Osteoblast (primary cell): ENCODE measurements at regions not wholly inside any gene's neighbourhood (a gene's known extent, or its start where the extent isn't known, plus 50 kb on each side); places are given as distances from the start of the nearest gene placed in this dataset.

Experiments used
- DNase-seq: peaks from one replicate; pipeline ENCODE4 v3.0.0; 2011; ENCODE audit warnings: low spot score, mixed read lengths; ENCODE audit not compliant: insufficient read length; ENCODE audit errors: missing footprints
- H2AFZ ChIP-seq: 2 replicates; pipeline ENCODE4 v1.6.0; 2011; ENCODE audit warnings: mild to moderate bottlenecking, low read length
- H3K27ac ChIP-seq: 2 replicates; pipeline ENCODE4 v1.5.1; 2011; ENCODE audit warnings: mild to moderate bottlenecking, low read depth, low read length, moderate library complexity
- H3K27me3 ChIP-seq: 2 replicates; pipeline ENCODE4 v1.6.0; 2012; ENCODE audit warnings: mild to moderate bottlenecking, control low read depth, inconsistent platforms, low read length, moderate library complexity; ENCODE audit not compliant: insufficient read depth
- H3K36me3 ChIP-seq: 2 replicates; pipeline ENCODE4 v1.5.1; 2011; ENCODE audit warnings: mild to moderate bottlenecking, low read length, control low read depth, moderate library complexity; ENCODE audit not compliant: insufficient read depth
- H3K4me1 ChIP-seq: 2 replicates; pipeline ENCODE4 v1.5.1; 2011; ENCODE audit warnings: mild to moderate bottlenecking, low read length, control low read depth, moderate library complexity; ENCODE audit not compliant: insufficient read depth
- H3K4me2 ChIP-seq: 2 replicates; pipeline ENCODE4 v1.6.0; 2011; ENCODE audit warnings: mild to moderate bottlenecking, low read length; ENCODE audit not compliant: insufficient read depth
- H3K4me3 ChIP-seq: fragments of 200-600 bp; sonication (generic); 3 replicates; pipeline ENCODE4 v1.5.1; 2012; ENCODE audit warnings: mild to moderate bottlenecking, low read length, inconsistent platforms; ENCODE audit not compliant: insufficient read depth
- H3K79me2 ChIP-seq: 2 replicates; pipeline ENCODE4 v1.6.0; 2012; ENCODE audit warnings: mild to moderate bottlenecking, low read length, control low read depth, inconsistent platforms; ENCODE audit not compliant: insufficient read depth
- H3K9me3 ChIP-seq: 2 replicates; pipeline ENCODE4 v1.5.1; 2011; ENCODE audit warnings: low read depth, low read length, control low read depth
- H4K20me1 ChIP-seq: 2 replicates; pipeline ENCODE4 v1.6.0; 2012; ENCODE audit warnings: mild to moderate bottlenecking, low read length, control low read depth; ENCODE audit not compliant: insufficient read depth
- TF ChIP-seq, protein P1 (sequence below): IDR thresholded peaks from 2 replicates; pipeline ENCODE4 v1.5.1; 2011; ENCODE audit warnings: mild to moderate bottlenecking, low read depth, low read length, moderate library complexity; ENCODE audit errors: extremely low read depth

GRCh38 chr9:71609448-71609830, 158.9 kb downstream of the CEMIP2 start:
- TF ChIP-seq, protein P1, sequence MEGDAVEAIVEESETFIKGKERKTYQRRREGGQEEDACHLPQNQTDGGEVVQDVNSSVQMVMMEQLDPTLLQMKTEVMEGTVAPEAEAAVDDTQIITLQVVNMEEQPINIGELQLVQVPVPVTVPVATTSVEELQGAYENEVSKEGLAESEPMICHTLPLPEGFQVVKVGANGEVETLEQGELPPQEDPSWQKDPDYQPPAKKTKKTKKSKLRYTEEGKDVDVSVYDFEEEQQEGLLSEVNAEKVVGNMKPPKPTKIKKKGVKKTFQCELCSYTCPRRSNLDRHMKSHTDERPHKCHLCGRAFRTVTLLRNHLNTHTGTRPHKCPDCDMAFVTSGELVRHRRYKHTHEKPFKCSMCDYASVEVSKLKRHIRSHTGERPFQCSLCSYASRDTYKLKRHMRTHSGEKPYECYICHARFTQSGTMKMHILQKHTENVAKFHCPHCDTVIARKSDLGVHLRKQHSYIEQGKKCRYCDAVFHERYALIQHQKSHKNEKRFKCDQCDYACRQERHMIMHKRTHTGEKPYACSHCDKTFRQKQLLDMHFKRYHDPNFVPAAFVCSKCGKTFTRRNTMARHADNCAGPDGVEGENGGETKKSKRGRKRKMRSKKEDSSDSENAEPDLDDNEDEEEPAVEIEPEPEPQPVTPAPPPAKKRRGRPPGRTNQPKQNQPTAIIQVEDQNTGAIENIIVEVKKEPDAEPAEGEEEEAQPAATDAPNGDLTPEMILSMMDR: no peak

DNA sequence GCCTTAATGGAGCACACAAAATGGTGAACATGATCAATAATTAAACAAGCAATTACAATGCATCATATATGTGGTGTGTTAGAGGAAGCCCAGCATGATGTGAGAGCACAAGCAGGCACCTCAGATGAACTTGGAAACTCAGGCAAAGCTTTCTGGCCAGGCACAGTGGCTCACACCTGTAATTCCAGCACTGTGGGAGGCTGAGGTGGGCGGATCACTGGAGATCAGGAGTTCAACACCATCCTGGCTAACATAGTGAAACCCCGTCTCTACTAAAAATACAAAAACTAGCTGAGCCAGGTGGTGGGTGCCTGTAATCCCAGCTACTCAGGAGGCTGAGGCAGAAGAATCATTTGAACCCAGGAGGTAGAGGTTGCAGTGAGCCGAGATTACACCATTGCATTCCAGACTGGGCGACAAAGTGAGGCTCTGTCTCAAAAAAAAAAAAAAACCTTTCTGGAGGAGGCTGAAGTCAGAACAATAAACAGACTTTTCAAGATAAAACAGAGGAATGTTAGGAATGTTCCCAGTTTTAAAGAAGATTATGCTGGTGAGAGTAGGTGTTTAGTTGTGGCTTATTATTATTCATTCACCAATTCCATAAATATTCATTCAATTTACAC, 159.4 kb downstream of the CEMIP2 start:
- Histone ChIP-seq H3K4me1 (peaks cover 13% of the 10 kb centered on the region), H4K20me1 (no peaks in the 10 kb centered on the region), H3K36me3 (no peaks in the 10 kb centered on the region), H3K27ac (no peak overlapping the region), H3K4me3 (no peak overlapping the region), H2AFZ (no peak overlapping the region), H3K9me3 (no peaks in the 10 kb centered on the region), H3K79me2 (no peaks in the 10 kb centered on the region), H3K4me2 (no peak overlapping the region), H3K27me3 (no peaks in the 10 kb centered on the region)
- DNase-seq: no peak
- TF ChIP-seq, protein P1: no peak

More at GRCh38 chr9:71609448-71609830, 158.9 kb downstream of the CEMIP2 start:
- Histone ChIP-seq H2AFZ (no peak overlapping the region), H3K4me2 (no peak overlapping the region), H3K79me2 (no peaks in the 10 kb centered on the region), H3K4me3 (no peak overlapping the region), H3K4me1 (peaks cover 13% of the 10 kb centered on the region), H3K27me3 (no peaks in the 10 kb centered on the region), H3K27ac (no peak overlapping the region), H3K36me3 (no peaks in the 10 kb centered on the region), H3K9me3 (no peaks in the 10 kb centered on the region), H4K20me1 (no peaks in the 10 kb centered on the region)
- DNase-seq: no peak

DNA sequence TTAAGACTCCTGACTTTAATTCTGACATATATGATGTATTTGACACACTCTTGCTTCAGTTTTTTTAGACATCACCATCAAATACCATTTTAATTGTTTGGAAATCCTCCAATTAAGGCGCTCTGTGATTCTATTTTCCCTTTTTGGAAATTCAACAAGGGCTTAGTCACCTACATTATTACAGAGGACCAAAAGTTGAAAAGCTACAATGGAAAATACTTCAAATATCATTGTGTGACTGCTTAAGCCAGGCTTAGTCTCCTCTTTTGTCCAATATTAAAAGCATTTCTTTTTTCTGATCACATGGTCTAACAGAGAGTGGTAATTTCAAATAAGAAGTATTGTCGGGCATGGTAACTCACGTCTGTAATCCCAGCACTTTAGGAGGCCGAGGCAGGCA, 160.3 kb downstream of the CEMIP2 start:
- Histone ChIP-seq H3K27ac (no peak overlapping the region), H3K36me3 (no peaks in the 10 kb centered on the region), H3K79me2 (no peaks in the 10 kb centered on the region), H3K9me3 (no peaks in the 10 kb centered on the region), H3K4me3 (no peak overlapping the region), H3K4me1 (peaks cover 13% of the 10 kb centered on the region), H2AFZ (no peak overlapping the region), H3K4me2 (peak overlapping the region; percentile 39), H4K20me1 (no peaks in the 10 kb centered on the region), H3K27me3 (no peaks in the 10 kb centered on the region)
- no peak for DNase-seq
- TF ChIP-seq, protein P1: no peak

DNA sequence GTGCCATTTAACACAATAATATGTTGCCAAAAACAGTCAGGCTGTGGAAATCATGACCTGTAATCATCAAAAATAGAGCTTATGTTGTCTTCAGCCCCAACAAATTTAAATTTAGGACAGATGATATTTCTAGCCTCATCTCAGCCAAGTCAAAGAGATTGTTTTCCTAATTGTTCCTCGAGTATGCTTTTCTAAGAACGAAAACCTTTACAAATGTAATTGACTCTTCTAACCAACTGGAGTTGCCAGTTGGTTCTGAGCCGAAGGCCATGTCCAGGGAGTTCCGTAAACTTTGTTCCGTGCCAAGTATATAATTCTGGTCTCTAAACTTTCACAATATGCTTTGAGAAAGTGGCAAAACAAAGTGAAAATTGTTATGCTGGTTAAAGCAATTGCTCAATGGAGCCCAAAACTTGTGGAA, 160.8 kb downstream of the CEMIP2 start:
- Histone ChIP-seq H3K4me2 (peak overlapping the region; percentile 39), H3K4me1 (peaks cover 13% of the 10 kb centered on the region), H3K79me2 (no peaks in the 10 kb centered on the region), H2AFZ (peak overlapping the region; percentile 7), H3K4me3 (no peak overlapping the region), H3K27me3 (no peaks in the 10 kb centered on the region), H3K27ac (no peak overlapping the region), H4K20me1 (no peaks in the 10 kb centered on the region), H3K9me3 (no peaks in the 10 kb centered on the region), H3K36me3 (no peaks in the 10 kb centered on the region)
- DNase-seq: peak; percentile 48
- TF ChIP-seq, protein P1: no peak
